ENCODE measurements at regions not wholly inside any gene's neighbourhood (a gene's known extent, or its start where the extent isn't known, plus 50 kb on each side); places are given as distances from the start of the nearest gene placed in this dataset.

DNA sequence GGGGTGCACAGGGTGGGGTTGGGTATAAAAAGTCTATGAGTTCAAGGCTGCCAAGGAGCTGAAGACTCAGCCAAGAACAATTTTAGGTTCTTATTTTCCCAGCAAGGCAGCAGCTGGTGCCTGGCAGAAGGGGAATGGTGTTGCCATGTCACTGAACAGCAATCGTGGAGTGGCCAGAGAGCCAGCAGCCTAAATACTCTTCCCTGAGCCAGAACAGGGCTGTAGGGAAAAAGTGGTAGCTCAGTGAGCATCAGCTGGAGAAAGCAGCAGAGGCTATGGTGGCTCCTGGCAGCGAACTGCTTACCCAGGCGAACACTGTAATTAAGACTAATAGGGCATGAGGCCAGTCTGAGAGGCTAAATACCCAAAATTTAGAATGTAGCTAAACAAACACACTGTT lies 334.9 kb downstream of the RMST start:
- H3K9me3 ChIP-seq (replicated peaks; ENCODE audit: control insufficient read depth, insufficient read depth, low read length): no peaks in the 10 kb centered on the region; the same call in 2 of the 3 replicates
- no peak overlapping the region for H3K27ac ChIP-seq (ENCODE audit: control insufficient read depth, insufficient read depth)
- no peaks in the 10 kb centered on the region for H3K4me1 ChIP-seq (ENCODE audit: control insufficient read depth, insufficient read depth, low read length)
- in situ Hi-C loops (cut with MboI): no loop called here
- ChIA-PET SMC1A (ENCODE audit: uncharacterized antibody, unreplicated experiment) (no interaction called here), CTCF (interaction anchor here (1.4 kb wide), 1 partner anchor 20 kb away, joined by 4 read pairs; no protein-coding TSS in a partner anchor), POLR2A (no interaction called here), RAD21 (ENCODE audit: unreplicated experiment) (no interaction called here)
- no peaks in the 10 kb centered on the region for H3K27me3 ChIP-seq (replicated peaks in 1 of 2; ENCODE audit: control insufficient read depth in 2 of 2, insufficient read depth in 2 of 2, low read length in 1 of 2)
- intact Hi-C loops (cut with micrococcal nuclease; ENCODE audit: unreplicated experiment): no loop called here
- 31% methylated on average over 3 of the region's 3 CpGs for WGBS (ENCODE audit: insufficient coverage, insufficient replicate concordance, low lambda C conversion rate, missing lambda C conversion rate)
- DNase-seq (ENCODE audit: low read depth, low spot score) (no peak), FAIRE-seq (no peak), ATAC-seq (no peak)
- H2AFZ ChIP-seq (ENCODE audit: control insufficient read depth, low read depth, low read length): no peak overlapping the region
- H3K4me3 ChIP-seq: no peak overlapping the region
- H3K4me2 ChIP-seq (ENCODE audit: control insufficient read depth, insufficient read depth): no peak overlapping the region
- H3K36me3 ChIP-seq (ENCODE audit: control insufficient read depth in 2 of 2, insufficient read depth in 2 of 2, low read length in 1 of 2): no peaks in the 10 kb centered on the region
- no peak overlapping the region for H3K9ac ChIP-seq (ENCODE audit: control insufficient read depth, insufficient read depth, low read length)
- no TSS peak for BruUV-seq (replicated peaks)
- no peaks in the 10 kb centered on the region for H4K20me1 ChIP-seq (ENCODE audit: control insufficient read depth, insufficient read depth)
- no peak for TF ChIP-seq JUND (IDR thresholded peaks at IDR 0.05; ENCODE audit: low read depth, low read length)
- TF ChIP-seq TBL1XR1 (IDR thresholded peaks at IDR 0.05; ENCODE audit: low read depth, low read length): no peak
- TF ChIP-seq RAD21 (IDR thresholded peaks at IDR 0.05; ENCODE audit: insufficient read depth, low read depth, low read length): no peak
- TF ChIP-seq, protein P1, sequence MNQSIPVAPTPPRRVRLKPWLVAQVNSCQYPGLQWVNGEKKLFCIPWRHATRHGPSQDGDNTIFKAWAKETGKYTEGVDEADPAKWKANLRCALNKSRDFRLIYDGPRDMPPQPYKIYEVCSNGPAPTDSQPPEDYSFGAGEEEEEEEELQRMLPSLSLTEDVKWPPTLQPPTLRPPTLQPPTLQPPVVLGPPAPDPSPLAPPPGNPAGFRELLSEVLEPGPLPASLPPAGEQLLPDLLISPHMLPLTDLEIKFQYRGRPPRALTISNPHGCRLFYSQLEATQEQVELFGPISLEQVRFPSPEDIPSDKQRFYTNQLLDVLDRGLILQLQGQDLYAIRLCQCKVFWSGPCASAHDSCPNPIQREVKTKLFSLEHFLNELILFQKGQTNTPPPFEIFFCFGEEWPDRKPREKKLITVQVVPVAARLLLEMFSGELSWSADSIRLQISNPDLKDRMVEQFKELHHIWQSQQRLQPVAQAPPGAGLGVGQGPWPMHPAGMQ (IDR thresholded peaks at IDR 0.05; ENCODE audit: borderline replicate concordance): no peak
- no peak for TF ChIP-seq PML (IDR thresholded peaks at IDR 0.05; ENCODE audit: low read length)
- no peak for TF ChIP-seq RFX5 (IDR thresholded peaks at IDR 0.05; ENCODE audit: low read depth, low read length)
- TF ChIP-seq BCL11A (IDR thresholded peaks at IDR 0.05; ENCODE audit: low read depth, low read length): no peak
- TF ChIP-seq SUPT20H (IDR thresholded peaks at IDR 0.05; ENCODE audit: borderline replicate concordance, control insufficient read depth, low read depth, low read length): no peak
- TF ChIP-seq HDAC6 (IDR thresholded peaks at IDR 0.05; ENCODE audit: unreplicated experiment): no peak
- TF ChIP-seq PAX5 (IDR thresholded peaks at IDR 0.05; ENCODE audit: borderline replicate concordance, low read depth, low read length): no peak
- no peak for TF ChIP-seq TCF12 (IDR thresholded peaks at IDR 0.05; ENCODE audit: low read depth, low read length)
- TF ChIP-seq SP1 (IDR thresholded peaks at IDR 0.05; ENCODE audit: low read depth, low read length): no peak
- TF ChIP-seq, protein P2, sequence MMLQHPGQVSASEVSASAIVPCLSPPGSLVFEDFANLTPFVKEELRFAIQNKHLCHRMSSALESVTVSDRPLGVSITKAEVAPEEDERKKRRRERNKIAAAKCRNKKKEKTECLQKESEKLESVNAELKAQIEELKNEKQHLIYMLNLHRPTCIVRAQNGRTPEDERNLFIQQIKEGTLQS (IDR thresholded peaks at IDR 0.05; ENCODE audit: borderline replicate concordance, extremely low read depth, low read depth, low read length): no peak
- TF ChIP-seq MEF2A (IDR thresholded peaks at IDR 0.05; ENCODE audit: insufficient read depth, low read depth, low read length): no peak
- TF ChIP-seq ZNF24 (IDR thresholded peaks at IDR 0.05): no peak
- TF ChIP-seq CHD4 (IDR thresholded peaks at IDR 0.05): no peak
- TF ChIP-seq, protein P3, sequence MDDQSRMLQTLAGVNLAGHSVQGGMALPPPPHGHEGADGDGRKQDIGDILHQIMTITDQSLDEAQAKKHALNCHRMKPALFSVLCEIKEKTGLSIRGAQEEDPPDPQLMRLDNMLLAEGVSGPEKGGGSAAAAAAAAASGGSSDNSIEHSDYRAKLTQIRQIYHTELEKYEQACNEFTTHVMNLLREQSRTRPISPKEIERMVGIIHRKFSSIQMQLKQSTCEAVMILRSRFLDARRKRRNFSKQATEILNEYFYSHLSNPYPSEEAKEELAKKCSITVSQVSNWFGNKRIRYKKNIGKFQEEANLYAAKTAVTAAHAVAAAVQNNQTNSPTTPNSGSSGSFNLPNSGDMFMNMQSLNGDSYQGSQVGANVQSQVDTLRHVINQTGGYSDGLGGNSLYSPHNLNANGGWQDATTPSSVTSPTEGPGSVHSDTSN (IDR thresholded peaks at IDR 0.05; ENCODE audit: insufficient replicate concordance, low read depth, low read length): no peak
- no peak for TF ChIP-seq LARP7 (IDR thresholded peaks at IDR 0.05)
- no peak for TF ChIP-seq NBN (IDR thresholded peaks at IDR 0.05)
- no peaks in the 10 kb centered on the region for H3K79me2 ChIP-seq (ENCODE audit: control insufficient read depth, insufficient read depth, low read length)
